Retina (tissue), 1 donor: ENCODE measurements at regions not wholly inside any gene's neighbourhood (a gene's known extent, or its start where the extent isn't known, plus 50 kb on each side); places are given as distances from the start of the nearest gene placed in this dataset.

ENCODE experiments used
- DNase-seq: peaks from one replicate; pipeline ENCODE4 v3.0.0-alpha.2; 2016

- no peak for DNase-seq
Measured at GRCh38 chr7:42987648-42988214, 55.6 kb downstream of the MRPL32 start.

GRCh38 chr7:42991024-42991423 lies 58.8 kb downstream of the MRPL32 start:
- DNase-seq = no peak

DNA sequence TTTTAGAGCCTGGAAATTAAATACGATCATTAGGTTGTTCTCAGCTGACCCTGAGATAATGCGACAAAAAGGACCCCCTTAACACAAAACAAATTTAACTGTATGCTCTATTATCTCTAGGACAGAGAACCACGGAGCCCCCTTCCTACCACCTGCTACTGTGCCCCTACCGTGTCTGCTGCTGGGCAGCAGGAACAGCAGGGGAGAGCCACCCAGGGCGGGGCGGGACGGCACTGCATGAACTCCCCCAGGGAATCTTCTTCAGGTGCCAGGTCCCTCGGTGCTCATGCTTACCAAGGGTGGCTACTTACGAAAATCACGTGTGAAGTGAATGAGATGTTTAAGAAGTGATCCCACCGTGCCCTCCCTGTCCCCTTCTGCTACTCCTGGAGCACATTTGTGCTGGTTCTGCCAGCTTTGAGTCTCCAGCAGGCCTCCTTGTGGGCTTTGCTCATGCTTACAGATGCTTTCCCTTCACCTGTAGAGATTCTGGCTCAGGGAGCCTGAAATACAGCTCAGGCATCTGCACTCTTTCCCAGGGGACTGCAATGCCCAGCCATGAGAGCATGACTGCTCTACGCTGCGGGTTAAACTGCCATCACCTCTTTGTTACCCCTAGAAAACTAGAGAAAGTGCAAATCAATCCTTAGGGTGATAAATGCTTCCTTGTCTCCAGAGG lies 59.9 kb downstream of the MRPL32 start:
- DNase-seq = peak; percentile 46

- DNase-seq = peak; percentile 47
Measured at GRCh38 chr7:42993038-42993437, 60.9 kb downstream of the MRPL32 start.

- no peak for DNase-seq
Measured at GRCh38 chr7:42994096-42994495, 61.9 kb downstream of the MRPL32 start.

DNA sequence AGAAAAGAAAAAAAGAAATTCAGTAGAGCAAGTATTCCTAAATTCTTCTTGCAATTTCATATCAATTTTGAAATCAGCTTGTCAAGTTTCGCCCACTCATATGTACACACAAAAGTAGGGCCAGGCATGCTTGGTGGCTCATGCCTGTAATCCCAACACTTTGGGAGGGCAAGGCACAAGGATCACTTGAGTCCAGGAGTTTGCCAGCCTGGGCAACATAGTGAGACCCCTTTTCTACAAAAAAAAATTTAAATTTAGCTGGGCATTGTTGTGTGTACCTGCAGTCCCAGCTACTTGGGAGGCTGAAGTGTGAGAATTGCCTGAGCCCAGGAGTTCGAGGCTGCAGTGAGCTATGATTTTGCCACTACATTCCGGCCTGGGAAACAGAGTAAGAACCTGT lies 65.4 kb downstream of the MRPL32 start:
- DNase-seq = no peak

- no peak for DNase-seq
Measured at GRCh38 chr7:43004082-43004481, 71.9 kb downstream of the MRPL32 start.

DNA sequence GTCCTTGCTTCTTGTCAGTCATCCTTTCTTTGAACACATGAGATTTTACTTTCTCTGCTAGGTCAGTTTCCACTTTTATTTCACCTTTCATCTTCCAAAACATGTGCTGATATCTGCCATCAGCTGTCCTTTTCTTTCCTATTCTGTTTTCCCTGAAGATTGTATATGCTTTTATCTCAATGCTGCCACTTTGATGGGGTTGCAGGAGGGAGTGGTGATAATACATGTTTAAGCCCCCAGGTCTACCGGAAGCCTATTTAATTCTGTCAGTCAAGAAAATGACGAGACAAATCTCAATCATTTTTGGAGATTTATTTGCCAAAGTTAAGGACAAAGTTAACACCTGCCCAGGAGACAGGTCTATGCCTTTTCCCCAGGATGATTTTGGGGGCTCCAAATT lies 73.8 kb downstream of the MRPL32 start:
- no peak for DNase-seq

DNA sequence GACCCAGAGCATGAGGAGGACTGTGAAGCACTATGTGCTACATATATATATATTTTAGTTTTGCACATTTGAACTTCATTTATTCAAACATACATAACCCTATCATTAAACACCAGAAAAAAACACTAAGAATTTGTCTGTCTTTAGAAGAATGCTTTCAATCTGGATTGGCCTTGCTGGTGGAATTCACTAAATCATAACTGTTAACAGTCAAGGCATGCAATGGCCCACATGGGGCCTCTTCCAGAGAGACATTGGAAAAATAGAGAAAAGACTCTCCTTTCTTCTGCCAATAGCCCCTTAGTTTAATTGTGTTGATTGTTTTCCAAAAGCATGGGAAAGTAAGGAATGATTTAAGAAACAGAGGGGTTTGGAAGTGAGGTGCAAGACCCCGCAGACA lies 77.9 kb downstream of the MRPL32 start:
- no peak for DNase-seq

DNA sequence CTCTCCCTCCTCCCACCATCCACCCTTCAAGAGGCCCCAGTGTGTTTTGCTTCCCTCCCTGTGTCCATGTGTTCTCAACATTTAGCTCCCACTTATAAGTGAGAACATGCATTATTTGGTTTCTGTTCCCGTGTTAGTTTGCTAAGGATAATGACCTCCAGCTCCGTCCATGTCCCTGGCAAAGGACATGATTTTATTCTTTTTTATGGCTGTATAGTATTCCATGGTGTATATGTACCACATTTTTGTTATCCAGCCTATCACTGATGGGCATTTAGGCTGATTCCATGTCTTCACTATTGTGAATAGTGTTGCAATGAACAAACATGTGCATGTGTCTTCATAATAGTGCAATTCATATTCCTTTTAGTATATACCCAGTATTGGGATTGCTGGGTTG lies 79.7 kb downstream of the MRPL32 start:
- no peak for DNase-seq

DNA sequence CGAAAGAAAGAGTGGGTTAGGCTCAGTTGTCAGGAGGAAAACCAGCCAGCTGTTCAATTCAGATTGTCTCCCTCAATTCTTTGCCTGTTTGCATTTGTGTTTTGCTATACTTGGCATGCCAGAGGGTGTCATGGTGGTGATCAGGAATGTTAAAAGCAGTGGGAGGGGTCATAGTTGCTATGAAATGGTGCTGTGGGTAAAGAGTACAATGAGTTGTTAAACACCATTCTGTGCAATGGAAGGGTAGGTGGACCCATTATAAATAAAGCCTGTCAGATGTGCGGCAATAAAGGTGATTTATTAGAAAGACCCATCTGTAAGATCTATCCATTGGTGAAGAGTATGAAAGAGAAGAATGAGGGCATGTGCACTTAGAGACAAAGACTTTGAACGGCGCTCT lies 82.2 kb downstream of the MRPL32 start:
- no peak for DNase-seq

DNA sequence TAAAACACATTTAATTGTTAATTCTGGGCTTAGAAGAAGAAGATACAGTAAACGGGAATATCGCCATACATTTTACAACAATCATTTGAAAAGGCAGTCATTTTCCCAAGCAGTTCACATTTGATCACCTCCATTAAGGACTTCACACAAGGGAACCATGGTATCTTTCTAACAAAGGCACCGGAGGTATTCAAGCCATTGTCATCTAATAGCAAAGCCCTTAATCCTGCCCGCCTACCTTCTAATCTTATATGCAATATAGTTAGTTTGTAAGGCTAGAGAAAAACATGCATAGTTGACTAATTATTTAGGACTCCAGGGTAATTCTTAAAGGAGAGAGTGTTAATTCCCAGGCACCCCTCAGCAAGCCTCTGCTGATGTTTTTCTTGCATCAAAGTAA lies 83.1 kb downstream of the MRPL32 start:
- DNase-seq = no peak

DNA sequence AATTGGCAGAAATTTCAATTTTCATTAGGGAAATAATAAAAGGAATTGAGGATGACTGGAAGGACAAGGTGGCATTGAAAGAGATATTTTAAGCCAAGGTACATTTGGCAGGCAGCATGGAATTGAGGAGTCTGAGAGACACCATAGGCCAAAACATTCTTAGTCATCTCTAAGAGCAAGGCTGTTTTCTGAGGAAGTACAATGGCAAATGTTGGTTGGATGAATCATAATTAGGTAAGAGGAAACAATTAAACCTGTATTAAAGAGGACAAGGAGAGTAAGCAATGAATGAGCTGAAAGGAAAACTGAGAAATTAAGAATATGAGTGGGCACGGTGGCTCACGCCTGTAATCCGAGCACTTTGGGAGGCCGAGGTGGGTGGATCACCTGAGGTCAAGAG lies 86.3 kb downstream of the MRPL32 start:
- no peak for DNase-seq

DNA sequence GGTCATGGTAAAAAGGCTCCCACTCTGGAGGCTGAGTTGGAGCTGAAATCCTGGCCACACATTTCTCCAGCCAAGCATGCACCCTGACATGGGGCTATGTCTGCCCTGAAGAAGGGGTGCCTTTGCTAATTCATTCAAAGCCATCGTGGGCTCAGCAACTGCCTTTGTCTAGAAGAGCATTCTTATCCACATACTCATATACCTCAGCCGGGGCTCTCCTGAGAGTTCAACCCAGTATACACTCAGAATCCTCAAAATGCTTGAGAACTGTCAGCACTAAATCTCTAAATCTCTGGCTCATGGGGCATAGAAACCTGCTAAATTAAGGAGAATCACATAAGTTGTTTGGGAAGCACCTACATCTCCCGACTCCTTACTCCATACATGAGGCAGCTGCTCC lies 89.3 kb downstream of the MRPL32 start:
- no peak for DNase-seq

DNA sequence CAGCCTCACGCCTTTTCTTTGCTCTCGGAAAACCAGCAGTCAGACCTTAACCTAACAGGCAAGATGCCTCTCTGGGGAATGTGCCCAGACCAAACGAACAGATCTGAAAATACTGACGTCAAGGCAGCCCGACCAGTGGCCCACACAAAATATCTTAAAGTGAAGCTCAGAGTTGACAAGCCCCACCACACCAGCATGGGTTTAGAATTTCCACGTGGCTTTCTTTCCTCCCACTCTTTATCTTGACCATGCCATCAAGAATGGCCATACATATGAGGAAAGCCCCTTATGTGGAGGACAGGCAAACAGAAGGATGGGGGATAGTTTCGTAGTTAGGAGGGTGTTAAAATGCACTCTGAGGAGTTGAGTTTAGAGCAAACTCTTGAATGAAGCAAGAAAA lies 89.8 kb downstream of the MRPL32 start:
- DNase-seq = no peak

- DNase-seq = no peak
Measured at GRCh38 chr7:43033369-43033768, 79.1 kb upstream of the HECW1 start.

- DNase-seq = no peak
Measured at GRCh38 chr7:43034535-43035002, 77.9 kb upstream of the HECW1 start.

DNA sequence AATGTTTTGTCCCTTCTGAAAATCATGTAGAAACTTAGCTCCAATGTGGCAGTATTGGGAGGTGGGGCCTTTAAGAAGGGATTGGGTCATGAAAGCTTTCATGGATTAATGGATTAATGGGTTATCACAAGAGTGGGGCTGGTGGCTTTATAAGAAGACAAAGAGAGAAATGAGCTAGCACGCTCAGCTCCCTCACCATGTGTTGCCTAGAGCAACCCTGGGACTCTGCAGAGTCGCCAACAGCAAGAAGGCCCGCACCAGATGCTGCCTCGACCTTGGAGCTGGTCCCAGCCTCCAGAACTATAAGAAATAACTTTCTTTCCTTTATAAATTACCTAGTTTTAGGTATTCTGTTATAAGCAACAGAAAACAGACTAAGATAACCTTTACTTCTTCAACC lies 74.9 kb upstream of the HECW1 start:
- no peak for DNase-seq

DNA sequence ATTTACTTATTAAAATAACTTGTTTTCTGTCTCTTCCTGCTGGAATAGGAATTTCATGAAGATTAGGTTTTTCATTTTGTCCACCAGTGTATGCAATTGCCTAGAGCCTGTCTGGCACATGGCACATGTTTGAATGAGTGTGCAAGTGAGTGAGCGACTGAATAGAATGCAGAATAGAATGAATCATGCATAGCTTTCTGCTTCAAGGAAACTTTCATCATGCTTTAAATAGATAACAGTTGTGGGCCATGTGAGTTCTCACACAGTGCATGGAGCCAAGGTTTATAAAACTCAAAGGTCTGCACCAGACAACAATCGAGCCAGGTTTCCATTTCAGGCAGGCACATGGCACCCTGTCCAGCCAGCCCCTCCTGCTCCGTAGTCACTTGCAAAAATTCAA lies 74.2 kb upstream of the HECW1 start:
- no peak for DNase-seq

DNA sequence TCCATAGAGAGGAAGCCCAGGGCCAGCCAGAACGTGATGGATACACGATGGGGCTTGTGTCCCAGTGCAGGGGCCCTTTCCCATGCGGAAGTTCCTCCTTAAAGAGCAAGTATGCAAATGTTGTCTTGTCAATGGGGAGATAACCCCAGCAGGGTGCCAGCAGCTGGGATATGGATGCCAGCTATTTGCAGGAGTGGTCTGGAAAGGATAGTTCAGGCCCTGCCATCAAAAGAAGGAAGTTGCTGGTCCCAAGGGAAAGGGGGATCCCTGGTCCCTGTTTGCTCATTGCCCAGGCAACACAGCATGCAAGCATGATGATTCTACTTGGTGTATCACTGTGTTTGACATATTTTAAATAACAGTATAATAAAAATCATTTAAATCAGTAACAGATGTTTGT lies 73.1 kb upstream of the HECW1 start:
- DNase-seq = no peak

GRCh38 chr7:43040461-43040860 lies 72.0 kb upstream of the HECW1 start:
- no peak for DNase-seq

DNA sequence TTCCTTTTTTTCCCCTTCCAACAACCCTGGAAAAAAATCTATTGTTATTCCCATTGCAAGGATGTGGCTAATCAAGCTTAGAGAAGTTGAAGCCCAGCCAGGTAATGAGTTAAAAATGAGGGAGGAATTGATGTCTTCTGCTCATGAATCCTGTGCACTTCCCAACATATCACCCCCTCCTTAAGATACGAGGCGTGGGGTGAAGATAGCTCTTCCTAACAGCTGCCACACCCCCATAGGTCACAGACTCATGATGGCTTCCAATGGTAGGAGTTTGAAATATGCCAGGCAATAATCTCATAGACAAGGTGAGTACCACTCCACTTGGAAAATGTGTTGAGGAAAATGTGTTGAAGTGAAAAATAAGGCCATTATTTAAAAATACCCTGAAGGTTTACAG lies 71.3 kb upstream of the HECW1 start:
- DNase-seq = no peak

- no peak for DNase-seq
Measured at GRCh38 chr7:43041724-43042123, 70.7 kb upstream of the HECW1 start.

GRCh38 chr7:43042302-43042701 lies 70.1 kb upstream of the HECW1 start:
- DNase-seq = no peak

DNA sequence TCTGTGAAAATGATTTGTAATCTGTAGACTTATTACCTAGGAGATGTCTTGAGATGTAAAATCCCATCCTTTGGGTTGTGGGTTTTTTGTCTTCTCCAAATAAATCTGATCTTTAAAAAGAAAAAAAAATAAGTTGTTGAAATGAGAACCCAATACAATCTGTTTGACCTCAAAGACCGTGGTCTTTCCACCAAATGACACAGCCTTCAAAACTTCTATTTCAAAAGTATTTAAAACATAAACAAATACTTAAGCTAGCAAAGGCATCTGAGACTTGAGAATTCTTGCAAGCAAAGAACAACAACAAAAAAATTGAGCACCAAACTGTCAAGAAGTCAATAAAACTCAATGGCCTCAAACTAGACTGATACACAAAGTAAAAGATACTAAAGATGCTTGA lies 67.9 kb upstream of the HECW1 start:
- DNase-seq = no peak
